Lower lobe of right lung (tissue), 2 donors: ENCODE measurements at regions not wholly inside any gene's neighbourhood (a gene's known extent, or its start where the extent isn't known, plus 50 kb on each side); places are given as distances from the start of the nearest gene placed in this dataset.

Experiments
- ATAC-seq, 2 donors: fragments of 200-7000 bp; cut with Tn5 transposase; one replicate each; pipeline ENCODE4 v1.9.1; 2020 to 2022; ENCODE audit warnings: mild to moderate bottlenecking in 2 of 2, moderate library complexity in 2 of 2
- DNase-seq: peaks from one replicate; pipeline ENCODE4 v3.0.0-alpha.2; 2020
- H3K27ac ChIP-seq: fragments of 200-600 bp; one replicate; pipeline ENCODE4 v1.8.0; 2022
- H3K27me3 ChIP-seq: fragments of 200-600 bp; one replicate; pipeline ENCODE4 v1.8.0; 2022; ENCODE audit warnings: low read depth
- H3K36me3 ChIP-seq: fragments of 200-600 bp; one replicate; pipeline ENCODE4 v1.8.0; 2022; ENCODE audit warnings: mild to moderate bottlenecking
- H3K4me1 ChIP-seq: fragments of 200-600 bp; one replicate; pipeline ENCODE4 v1.8.0; 2022
- H3K4me3 ChIP-seq: fragments of 200-600 bp; one replicate; pipeline ENCODE4 v1.8.0; 2022; ENCODE audit warnings: mild to moderate bottlenecking
- H3K9me3 ChIP-seq: fragments of 200-600 bp; one replicate; pipeline ENCODE4 v1.8.0; 2022
- intact Hi-C: fragments of 100-400 bp; cut with DNase I; formaldehyde crosslinking; loops from one replicate; pipeline ENCODE4 v1.11.0; 2022
- TF ChIP-seq, protein P1 (sequence below): fragments of 200-600 bp; IDR thresholded peaks from one replicate; pipeline ENCODE4 v1.8.0; 2022; ENCODE audit warnings: antibody characterized with exemption, mild to moderate bottlenecking
- donor health status: DM: no; HTN: yes; CAD: no; lungs with severe emphysema.

GRCh38 chr2:36271266-36271665, 84.3 kb upstream of the CRIM1 start:
- H3K27me3 ChIP-seq = no peaks in the 10 kb centered on the region
- H3K36me3 ChIP-seq = no peaks in the 10 kb centered on the region
- TF ChIP-seq, protein P1, sequence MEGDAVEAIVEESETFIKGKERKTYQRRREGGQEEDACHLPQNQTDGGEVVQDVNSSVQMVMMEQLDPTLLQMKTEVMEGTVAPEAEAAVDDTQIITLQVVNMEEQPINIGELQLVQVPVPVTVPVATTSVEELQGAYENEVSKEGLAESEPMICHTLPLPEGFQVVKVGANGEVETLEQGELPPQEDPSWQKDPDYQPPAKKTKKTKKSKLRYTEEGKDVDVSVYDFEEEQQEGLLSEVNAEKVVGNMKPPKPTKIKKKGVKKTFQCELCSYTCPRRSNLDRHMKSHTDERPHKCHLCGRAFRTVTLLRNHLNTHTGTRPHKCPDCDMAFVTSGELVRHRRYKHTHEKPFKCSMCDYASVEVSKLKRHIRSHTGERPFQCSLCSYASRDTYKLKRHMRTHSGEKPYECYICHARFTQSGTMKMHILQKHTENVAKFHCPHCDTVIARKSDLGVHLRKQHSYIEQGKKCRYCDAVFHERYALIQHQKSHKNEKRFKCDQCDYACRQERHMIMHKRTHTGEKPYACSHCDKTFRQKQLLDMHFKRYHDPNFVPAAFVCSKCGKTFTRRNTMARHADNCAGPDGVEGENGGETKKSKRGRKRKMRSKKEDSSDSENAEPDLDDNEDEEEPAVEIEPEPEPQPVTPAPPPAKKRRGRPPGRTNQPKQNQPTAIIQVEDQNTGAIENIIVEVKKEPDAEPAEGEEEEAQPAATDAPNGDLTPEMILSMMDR = no peak
- H3K4me1 ChIP-seq = no peaks in the 10 kb centered on the region
- no peaks in the 10 kb centered on the region for H3K9me3 ChIP-seq
- ATAC-seq (no peak), DNase-seq (no peak)
- no peak overlapping the region for H3K27ac ChIP-seq
- intact Hi-C loops = no loop called here
- H3K4me3 ChIP-seq = no peak overlapping the region

GRCh38 chr2:36270758-36271157, 84.8 kb upstream of the CRIM1 start:
- TF ChIP-seq, protein P1 = no peak
- Histone ChIP-seq H3K27ac (no peak overlapping the region), H3K9me3 (no peaks in the 10 kb centered on the region), H3K27me3 (no peaks in the 10 kb centered on the region), H3K4me3 (no peak overlapping the region), H3K4me1 (no peaks in the 10 kb centered on the region), H3K36me3 (no peaks in the 10 kb centered on the region)
- ATAC-seq (no peak), DNase-seq (no peak)
- intact Hi-C loops = no loop called here

- DNase-seq = no peak
- H3K9me3 ChIP-seq = no peaks in the 10 kb centered on the region
- no peaks in the 10 kb centered on the region for H3K4me1 ChIP-seq
- H3K4me3 ChIP-seq = no peak overlapping the region
- no peaks in the 10 kb centered on the region for H3K27me3 ChIP-seq
- no peak for ATAC-seq
- TF ChIP-seq, protein P1 = no peak
- no peaks in the 10 kb centered on the region for H3K36me3 ChIP-seq
- H3K27ac ChIP-seq = no peak overlapping the region
- intact Hi-C loops = no loop called here
These were observed 88.4 kb upstream of the CRIM1 start for GRCh38 chr2:36267194-36267593.

- Histone ChIP-seq H3K4me3 (no peak overlapping the region), H3K27ac (no peak overlapping the region), H3K4me1 (no peaks in the 10 kb centered on the region), H3K9me3 (no peaks in the 10 kb centered on the region), H3K27me3 (no peaks in the 10 kb centered on the region), H3K36me3 (no peaks in the 10 kb centered on the region)
- DNase-seq = no peak
- intact Hi-C loops = no loop called here
- no peak for ATAC-seq
- TF ChIP-seq, protein P1 = no peak
These were observed 88.9 kb upstream of the CRIM1 start for GRCh38 chr2:36266536-36267121.

DNA sequence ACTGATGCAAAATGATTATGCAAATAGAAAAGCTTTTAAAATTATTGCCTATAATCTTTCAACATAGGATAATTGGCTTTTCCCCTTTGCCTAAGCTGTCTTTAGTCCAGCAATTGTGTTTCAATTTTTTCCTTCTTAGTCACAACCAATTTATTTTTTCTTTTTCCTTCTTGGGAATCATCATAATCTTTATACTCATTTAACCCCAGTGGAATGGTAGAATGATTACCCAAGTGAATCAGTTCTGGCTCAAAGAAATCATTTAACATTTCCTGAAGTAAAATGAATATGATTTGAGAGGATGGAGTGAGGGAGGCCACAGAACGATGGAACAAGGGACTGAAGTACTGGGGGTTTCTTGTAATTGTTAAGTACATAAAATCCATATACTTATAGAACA, 93.0 kb upstream of the CRIM1 start:
- ATAC-seq (no peak), DNase-seq (no peak)
- no peaks in the 10 kb centered on the region for H3K36me3 ChIP-seq
- H3K27me3 ChIP-seq = peaks cover 2% of the 10 kb centered on the region
- no peaks in the 10 kb centered on the region for H3K4me1 ChIP-seq
- TF ChIP-seq, protein P1 = no peak
- H3K27ac ChIP-seq = no peak overlapping the region
- H3K4me3 ChIP-seq = no peak overlapping the region
- H3K9me3 ChIP-seq = no peaks in the 10 kb centered on the region
- intact Hi-C loops = no loop called here

DNA sequence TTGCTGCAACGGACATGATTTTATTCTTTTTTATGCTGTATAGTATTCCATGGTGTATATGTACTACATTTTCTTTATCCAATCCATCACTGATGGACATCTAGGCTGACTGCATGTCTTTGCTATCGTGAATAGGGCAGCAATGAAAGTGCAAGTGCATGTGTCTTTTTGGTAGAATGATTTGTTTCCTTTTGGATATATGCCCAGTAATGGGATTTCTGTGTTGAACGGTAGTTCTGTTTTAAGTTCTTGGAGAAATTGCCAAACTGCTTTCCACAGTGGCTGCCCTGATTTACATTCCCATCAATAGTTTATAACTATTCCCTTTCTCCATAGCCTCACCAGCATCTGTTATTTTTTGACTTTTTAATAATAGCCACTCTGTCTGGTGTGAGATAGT, 99.7 kb upstream of the CRIM1 start:
- no peak overlapping the region for H3K27ac ChIP-seq
- H3K4me3 ChIP-seq = no peak overlapping the region
- peaks cover 5% of the 10 kb centered on the region for H3K27me3 ChIP-seq
- intact Hi-C loops = no loop called here
- H3K36me3 ChIP-seq = no peaks in the 10 kb centered on the region
- H3K9me3 ChIP-seq = no peaks in the 10 kb centered on the region
- H3K4me1 ChIP-seq = no peaks in the 10 kb centered on the region
- TF ChIP-seq, protein P1 = no peak
- ATAC-seq = no peak
- DNase-seq = no peak
